HuH-7.5 (cell line): ENCODE measurements at regions not wholly inside any gene's neighbourhood (a gene's known extent, or its start where the extent isn't known, plus 50 kb on each side); places are given as distances from the start of the nearest gene placed in this dataset.
"Not testable (repeated sequence)": the region's sequence is repeated elsewhere in the genome, so short reads cannot be mapped to it uniquely, and the experiment has no call there.

Experiments
- DNase-seq: peaks from one replicate; pipeline ENCODE4 v3.0.0; 2011; ENCODE audit warnings: low spot score

- no peak for DNase-seq
Measured at GRCh38 chr10:44278837-44279324, 106.0 kb downstream of the CXCL12 start.

- DNase-seq = not testable (repeated sequence)
Measured at GRCh38 chr10:44268435-44268948, 116.4 kb downstream of the CXCL12 start.

GRCh38 chr10:44267007-44267406, 117.9 kb downstream of the CXCL12 start:
- DNase-seq = no peak

GRCh38 chr10:44264244-44264643, 120.7 kb downstream of the CXCL12 start:
- DNase-seq = no peak

- no peak for DNase-seq
Measured at GRCh38 chr10:44263771-44264170, 121.1 kb downstream of the CXCL12 start.

- DNase-seq = no peak
Measured at GRCh38 chr10:44262551-44263251, 122.2 kb downstream of the CXCL12 start.

GRCh38 chr10:44261710-44262455, 123.0 kb downstream of the CXCL12 start:
- no peak for DNase-seq

- DNase-seq = no peak
Measured at GRCh38 chr10:44261296-44261695, 123.6 kb downstream of the CXCL12 start.

GRCh38 chr10:44260286-44260928, 124.5 kb downstream of the CXCL12 start:
- DNase-seq = no peak

- DNase-seq = no peak
Measured at GRCh38 chr10:44259090-44259874, 125.6 kb downstream of the CXCL12 start.

- no peak for DNase-seq
Measured at GRCh38 chr10:44258460-44259089, 126.3 kb downstream of the CXCL12 start.

- no peak for DNase-seq
Measured at GRCh38 chr10:44258019-44258418, 126.9 kb downstream of the CXCL12 start.

- no peak for DNase-seq
Measured at GRCh38 chr10:44253769-44254462, 131.0 kb downstream of the CXCL12 start.

GRCh38 chr10:44252631-44253030, 132.3 kb downstream of the CXCL12 start:
- not testable (repeated sequence) for DNase-seq

- not testable (repeated sequence) for DNase-seq
Measured at GRCh38 chr10:44249933-44250332, 135.0 kb downstream of the CXCL12 start.

GRCh38 chr10:44249490-44249889, 135.4 kb downstream of the CXCL12 start:
- DNase-seq = no peak

GRCh38 chr10:44246700-44247099, 138.2 kb downstream of the CXCL12 start:
- DNase-seq = not testable (repeated sequence)

- DNase-seq = not testable (repeated sequence)
Measured at GRCh38 chr10:44246287-44246686, 138.6 kb downstream of the CXCL12 start.

- DNase-seq = no peak
Measured at GRCh38 chr10:44245601-44245938, 139.3 kb downstream of the CXCL12 start.

- no peak for DNase-seq
Measured at GRCh38 chr10:44244745-44245600, 139.9 kb downstream of the CXCL12 start.
